A549 (cell line): ENCODE measurements at regions not wholly inside any gene's neighbourhood (a gene's known extent, or its start where the extent isn't known, plus 50 kb on each side); places are given as distances from the start of the nearest gene placed in this dataset.

Experiments
- ATAC-seq, 2 experiments: fragments of 200-7000 bp in 1 of 2; fragments of >200 bp in 1 of 2; cut with Nextera tagmentation in 1 of 2; cut with Tn5 transposase in 1 of 2; 3 replicates each; pipeline versions ENCODE4 v1.8.0 to v1.9.1; 2018 to 2020; ENCODE audit warnings: mild to moderate bottlenecking in 1 of 2, moderate library complexity in 1 of 2
- CTCF ChIA-PET: fragments of 300-600 bp; sonication (Branson Sonifier 250); formaldehyde crosslinking; extraction: SDS; loops from one replicate; lab custom pipeline; 2021; ENCODE audit warnings: antibody characterized with exemption, inconsistent platforms; lab: Yijun Ruan, JAX
- POLR2A ChIA-PET: fragments of 350-600 bp; formaldehyde crosslinking; extraction: SDS; loops from one replicate; lab custom pipeline; 2021; ENCODE audit warnings: antibody characterized with exemption, inconsistent platforms; lab: Yijun Ruan, JAX
- DNase-seq, 2 experiments: peaks; one replicate each; pipeline versions ENCODE4 v3.0.0 to v3.0.0-alpha.2; 2011 to 2016; ENCODE audit warnings: low read depth in 1 of 2, low spot score in 1 of 2
- FAIRE-seq: peaks from 2 replicates; lab custom pipeline; 2011; peaks lifted over from hg19 to GRCh38; lab: Jason Lieb, UNC
- H3K27ac ChIP-seq, 2 experiments: fragments of >200 bp; sonication (Bioruptor Twin); formaldehyde crosslinking; 3 replicates each; pipeline ENCODE4 v1.5.1; 2016 to 2017
- H3K4me1 ChIP-seq: fragments of >200 bp; sonication (Bioruptor Twin); formaldehyde crosslinking; 3 replicates; pipeline ENCODE4 v1.6.1; 2016
- H3K4me2 ChIP-seq: fragments of >200 bp; sonication (Bioruptor Twin); formaldehyde crosslinking; 3 replicates; pipeline ENCODE4 v1.6.1; 2016
- H3K4me3 ChIP-seq: fragments of >200 bp; sonication (Bioruptor Twin); formaldehyde crosslinking; 3 replicates; pipeline ENCODE4 v1.5.1; 2016
- H3K9me3 ChIP-seq: fragments of >200 bp; sonication (Bioruptor Twin); formaldehyde crosslinking; 3 replicates; pipeline ENCODE4 v1.6.1; 2016
- BHLHE40 ChIP-seq: IDR thresholded peaks from 2 replicates; pipeline ENCODE4 v1.6.1; 2012; ENCODE audit warnings: low read depth, low read length, inconsistent platforms
- CBX8 ChIP-seq: fragments of 200-600 bp; sonication (generic); IDR thresholded peaks from 2 replicates; pipeline ENCODE4 v1.6.1; 2016
- CEBPB ChIP-seq, 2 experiments: fragments of >200 bp in 1 of 2; sonication (Bioruptor Twin) in 1 of 2; formaldehyde crosslinking in 1 of 2; IDR thresholded peaks; 2 replicates each; pipeline ENCODE4 v1.6.1; 2012 to 2016
- CHD4 ChIP-seq: fragments of 200-600 bp; sonication (generic); IDR thresholded peaks from 2 replicates; pipeline ENCODE4 v1.6.1; 2016; ENCODE audit warnings: antibody characterized with exemption, mild to moderate bottlenecking, borderline replicate concordance
- HES2 ChIP-seq: fragments of >200 bp; sonication (Bioruptor Twin); formaldehyde crosslinking; IDR thresholded peaks from 2 replicates; pipeline ENCODE4 v1.6.1; 2016
- HOXA7 ChIP-seq: fragments of 250-450 bp; sonication (Bioruptor Pico); IDR thresholded peaks from 2 replicates; pipeline ENCODE4 v1.5.0; 2020; ENCODE audit warnings: mild to moderate bottlenecking, moderate library complexity
- HOXB13 ChIP-seq: fragments of 250-450 bp; sonication (Bioruptor Pico); IDR thresholded peaks from 2 replicates; pipeline ENCODE4 v1.5.0; 2020; ENCODE audit warnings: low read depth, mild to moderate bottlenecking, moderate library complexity
- PHF8 ChIP-seq: fragments of 200-600 bp; sonication (generic); IDR thresholded peaks from 2 replicates; pipeline ENCODE4 v1.6.1; 2016; ENCODE audit warnings: low read depth, mild to moderate bottlenecking, antibody characterized with exemption, moderate library complexity, borderline replicate concordance
- POLR2AphosphoS2 ChIP-seq: conservative IDR thresholded peaks from 2 replicates; pipeline ENCODE4 v1.6.1; 2012; ENCODE audit warnings: low read length, improper control_type of control experiment, inconsistent platforms
- RARB ChIP-seq: fragments of 250-450 bp; sonication (Bioruptor Pico); IDR thresholded peaks from 2 replicates; pipeline ENCODE4 v1.8.0; 2021; ENCODE audit warnings: mild to moderate bottlenecking, moderate library complexity
- REST ChIP-seq: fragments of 200-600 bp; sonication (generic); IDR thresholded peaks from 2 replicates; pipeline ENCODE4 v1.6.1; 2016; ENCODE audit warnings: antibody characterized with exemption, mild to moderate bottlenecking, moderate library complexity
- SMC3 ChIP-seq: fragments of >200 bp; sonication (Bioruptor Twin); formaldehyde crosslinking; IDR thresholded peaks from 3 replicates; pipeline ENCODE4 v1.6.1; 2018; ENCODE audit warnings: inconsistent platforms
- SREBF2 ChIP-seq: fragments of 450-650 bp; IDR thresholded peaks from 2 replicates; pipeline ENCODE4 v1.6.1; 2014; ENCODE audit warnings: mild to moderate bottlenecking, moderate library complexity
- TFCP2L1 ChIP-seq: fragments of 250-450 bp; sonication (Bioruptor Pico); IDR thresholded peaks from 2 replicates; pipeline ENCODE4 v1.5.0; 2021; ENCODE audit warnings: mild to moderate bottlenecking
- ZC3H11A ChIP-seq: fragments of 450-650 bp; IDR thresholded peaks from 2 replicates; pipeline ENCODE4 v1.6.1; 2014; ENCODE audit warnings: antibody characterized with exemption, mild to moderate bottlenecking
- WGBS: methylation state at CpG from one replicate; pipeline ENCODE4 v1.1.6; 2017; ENCODE audit errors: missing lambda C conversion rate; 5-methylcytosine and 5-hydroxymethylcytosine counted together

- H3K4me1 ChIP-seq, result no peaks in the 10 kb centered on the region
- no peak overlapping the region for H3K27ac ChIP-seq
- CTCF ChIA-PET, result interaction anchor here (0.6 to 1.9 kb wide), 4 partner anchors 10 to 221 kb away, joined by 3 to 6 read pairs (median 4); no protein-coding TSS in a partner anchor
- H3K9me3 ChIP-seq, result no peaks in the 10 kb centered on the region
- H3K4me2 ChIP-seq, result no peak overlapping the region
- WGBS, result 76% methylated on average over 1 of the region's 1 CpG
- FAIRE-seq (no peak), ATAC-seq (no peak), DNase-seq (no peak)
- H3K4me3 ChIP-seq, result no peak overlapping the region
- POLR2A ChIA-PET, result no interaction called here
- TF ChIP-seq HES2 (no peak), SMC3 (no peak), HOXB13 (CRISPR knock-in tag) (no peak), BHLHE40 (no peak), ZC3H11A (no peak)
Measured at GRCh38 chr5:77948476-77948875, 172.3 kb upstream of the TBCA start.

GRCh38 chr5:77947041-77947428 is 170.9 kb upstream of the TBCA start:
- no peak overlapping the region for H3K4me2 ChIP-seq
- ATAC-seq, result no peak
- TF ChIP-seq CBX8 (no peak), PHF8 (no peak), HOXA7 (no peak), SREBF2 (no peak), POLR2AphosphoS2 (no peak), BHLHE40 (no peak), TFCP2L1 (no peak)
- H3K4me1 ChIP-seq, result no peaks in the 10 kb centered on the region
- 69% methylated on average over 7 of the region's 7 CpGs for WGBS
- H3K4me3 ChIP-seq, result no peak overlapping the region
- ChIA-PET CTCF (interaction anchor here (0.9 to 1.6 kb wide), 3 partner anchors 9 to 79 kb away, joined by 3 to 4 read pairs (median 4); no protein-coding TSS in a partner anchor), POLR2A (no interaction called here)
- FAIRE-seq, result no peak
- no peaks in the 10 kb centered on the region for H3K9me3 ChIP-seq
- no peak for DNase-seq
- no peak overlapping the region for H3K27ac ChIP-seq

- DNase-seq (no peak), ATAC-seq (no peak), FAIRE-seq (no peak)
- Histone ChIP-seq H3K4me3 (no peak overlapping the region), H3K4me2 (no peak overlapping the region), H3K9me3 (no peaks in the 10 kb centered on the region), H3K4me1 (no peaks in the 10 kb centered on the region), H3K27ac (no peak overlapping the region)
- TF ChIP-seq SMC3 (peak; percentile 14; the same call in 1 of the 3 replicates), PHF8 (no peak), CEBPB (IDR thresholded peaks at IDR 0.05) (no peak), RARB (CRISPR knock-in tag) (no peak)
- ChIA-PET POLR2A (no interaction called here), CTCF (interaction anchor here (0.9 to 1.6 kb wide), 5 partner anchors 8 to 82 kb away, joined by 3 to 4 read pairs (median 4); no protein-coding TSS in a partner anchor)
- 11% methylated on average over 4 of the region's 4 CpGs for WGBS
Measured at GRCh38 chr5:77946381-77947040, 170.4 kb upstream of the TBCA start.

GRCh38 chr5:77945874-77946273 is 169.7 kb upstream of the TBCA start:
- 100% methylated on average over 2 of the region's 3 CpGs for WGBS
- TF ChIP-seq REST (peak; percentile 39; the same call in 1 of the 2 replicates), CHD4 (no peak)
- TF ChIP-seq, all 56 proteins: peak for 1
- H3K27ac ChIP-seq, result no peak overlapping the region
- peak; percentile 39 to 44; a peak in 3 of 6 replicates for ATAC-seq
- H3K9me3 ChIP-seq, result no peaks in the 10 kb centered on the region; the same call in 2 of the 3 replicates
- no peak for FAIRE-seq
- CTCF ChIA-PET, result interaction anchor here (1.3 to 1.6 kb wide), 4 partner anchors 8 to 81 kb away, joined by 3 to 4 read pairs (median 4); no protein-coding TSS in a partner anchor
- H3K4me2 ChIP-seq, result no peak overlapping the region
- no peak overlapping the region for H3K4me3 ChIP-seq
- H3K4me1 ChIP-seq, result no peaks in the 10 kb centered on the region
- DNase-seq, result no peak
- POLR2A ChIA-PET, result no interaction called here
